ENCODE measurements at regions not wholly inside any gene's neighbourhood (a gene's known extent, or its start where the extent isn't known, plus 50 kb on each side); places are given as distances from the start of the nearest gene placed in this dataset.
A peak's percentile ranks its signal among the peaks of the same experiment; 100 is the strongest.
"Not testable (repeated sequence)": the region's sequence is repeated elsewhere in the genome, so short reads cannot be mapped to it uniquely, and the experiment has no call there.

- no peak for DNase-seq
Measured at GRCh38 chr5:115751176-115751575, 65.3 kb downstream of the CDO1 start.

GRCh38 chr5:115749016-115749415, 67.4 kb downstream of the CDO1 start:
- DNase-seq = no peak

DNA sequence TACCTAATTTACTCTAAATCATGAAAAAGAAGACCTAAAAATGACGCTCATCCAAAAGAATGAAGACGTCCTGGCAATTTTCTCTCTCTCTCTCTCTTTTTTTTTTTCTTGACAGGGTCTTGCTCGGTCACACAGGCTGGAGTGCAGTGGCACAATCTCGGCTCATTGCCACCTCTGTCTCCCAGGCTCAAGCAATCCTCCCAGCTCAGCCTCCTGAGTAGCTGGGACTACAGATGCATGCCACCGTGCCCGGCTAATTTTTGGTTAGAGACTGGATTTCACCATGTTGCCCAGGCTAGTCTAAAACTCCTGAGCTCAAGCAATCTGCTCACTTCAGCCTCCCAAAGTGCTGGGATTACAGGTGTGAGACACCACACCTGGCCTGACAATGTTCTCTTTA, 77.2 kb downstream of the CDO1 start:
- DNase-seq = not testable (repeated sequence)

GRCh38 chr5:115738830-115739229, 77.6 kb downstream of the CDO1 start:
- no peak for DNase-seq

- DNase-seq = no peak
Measured at GRCh38 chr5:115737452-115737851, 79.0 kb downstream of the CDO1 start.

DNA sequence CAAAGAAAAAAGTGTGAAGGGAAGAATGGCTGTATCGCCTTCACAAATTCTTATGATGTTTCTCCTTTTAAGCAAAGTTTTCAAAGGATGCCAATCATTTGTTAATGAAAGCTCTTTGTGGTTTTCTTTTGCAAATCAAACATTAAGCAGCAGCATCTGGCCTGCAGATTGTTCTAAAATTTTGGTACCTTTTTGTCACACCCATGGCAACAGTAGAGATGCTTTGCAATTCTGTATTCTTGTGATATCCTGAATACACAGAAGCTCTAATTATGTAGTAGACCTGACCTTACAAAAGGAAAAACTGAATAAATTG, 79.8 kb downstream of the CDO1 start:
- DNase-seq = no peak

GRCh38 chr5:115736004-115736689, 80.3 kb downstream of the CDO1 start:
- DNase-seq = no peak

GRCh38 chr5:115735108-115735998, 81.1 kb downstream of the CDO1 start:
- no peak for DNase-seq

- no peak for DNase-seq
Measured at GRCh38 chr5:115733607-115734006, 82.9 kb downstream of the CDO1 start.

DNA sequence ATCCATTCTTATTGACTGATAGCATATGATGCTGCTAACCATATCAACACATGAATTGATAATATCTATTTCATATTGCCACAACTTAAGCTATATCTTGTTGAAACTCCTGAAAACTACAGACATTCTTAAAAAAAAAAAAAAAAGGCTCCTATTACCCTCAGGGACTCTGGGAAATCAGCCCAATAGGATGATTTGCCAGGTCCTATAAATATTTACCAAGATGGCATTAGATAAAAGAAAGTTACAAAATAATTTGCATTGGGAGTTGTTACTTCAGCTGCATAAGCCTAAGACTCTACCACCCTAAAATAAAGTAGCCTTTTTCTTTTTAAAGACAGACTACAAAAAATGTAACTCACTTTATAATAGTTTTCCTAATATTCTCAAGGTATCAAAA, 84.4 kb downstream of the CDO1 start:
- DNase-seq = no peak

- DNase-seq = no peak
Measured at GRCh38 chr5:115725522-115725921, 90.9 kb downstream of the CDO1 start.

DNA sequence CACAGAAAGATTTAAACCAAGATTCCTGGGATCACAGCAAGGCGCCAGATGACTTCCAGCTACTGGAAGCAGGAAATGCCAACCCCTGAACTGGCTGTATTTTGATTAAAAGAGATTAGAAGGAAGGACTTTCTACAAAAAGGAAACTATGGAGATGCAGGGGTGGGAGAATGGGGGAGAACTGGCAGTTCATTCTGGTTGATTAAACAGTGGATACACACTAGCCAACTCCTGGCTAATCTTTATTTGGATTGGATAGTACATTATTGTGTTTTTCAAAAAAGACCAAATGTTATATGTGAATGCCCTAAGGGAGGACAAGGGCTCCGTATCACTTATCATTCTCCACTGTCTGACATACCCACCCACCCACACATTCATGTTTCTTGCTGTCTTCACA, 93.2 kb downstream of the CDO1 start:
- DNase-seq = no peak

- DNase-seq = no peak
Measured at GRCh38 chr5:115720888-115721287, 95.1 kb upstream of the TMED7 start.

- peak; percentile 75 for DNase-seq
Measured at GRCh38 chr5:115718927-115719326, 93.1 kb upstream of the TMED7 start.

DNA sequence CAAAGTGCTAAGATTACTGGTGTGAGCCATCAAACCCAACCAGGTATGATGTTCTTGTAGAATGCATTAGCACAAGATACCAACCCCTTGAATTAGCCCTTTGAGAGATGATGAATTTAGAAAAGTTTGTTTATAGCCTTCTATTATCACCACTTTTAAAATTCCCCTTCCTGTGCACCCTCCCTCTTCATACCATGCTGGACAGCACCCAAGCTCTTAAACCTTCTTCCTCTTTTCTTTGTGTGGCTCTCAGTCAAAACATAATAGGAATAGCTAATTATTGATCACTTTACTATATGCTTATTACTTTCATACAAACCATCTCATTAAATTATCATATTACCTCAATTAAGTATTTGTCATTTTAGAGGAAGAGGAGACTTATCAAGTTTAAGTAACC, 87.6 kb upstream of the TMED7 start:
- DNase-seq = no peak

DNA sequence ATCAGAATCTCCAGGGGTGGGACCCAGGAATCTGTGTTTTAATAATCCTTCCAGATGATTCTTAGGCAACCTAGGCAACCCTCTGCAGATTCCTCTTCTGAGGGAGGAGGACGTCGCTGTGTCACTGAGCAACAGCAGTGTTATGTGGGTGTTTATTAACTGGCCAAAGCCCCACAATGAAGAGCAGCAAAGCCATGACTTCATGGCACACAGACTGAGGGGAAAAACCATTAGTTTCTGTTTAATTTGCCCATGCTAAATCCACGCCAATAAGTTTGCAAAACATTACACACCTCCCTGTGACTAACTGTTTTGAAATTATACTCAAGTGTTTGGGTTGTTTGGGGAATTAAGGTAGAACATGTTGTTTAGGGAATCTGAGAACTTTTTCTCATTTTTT, 83.7 kb upstream of the TMED7 start:
- DNase-seq = no peak

- DNase-seq = no peak
Measured at GRCh38 chr5:115708819-115709477, 83.1 kb upstream of the TMED7 start.

DNA sequence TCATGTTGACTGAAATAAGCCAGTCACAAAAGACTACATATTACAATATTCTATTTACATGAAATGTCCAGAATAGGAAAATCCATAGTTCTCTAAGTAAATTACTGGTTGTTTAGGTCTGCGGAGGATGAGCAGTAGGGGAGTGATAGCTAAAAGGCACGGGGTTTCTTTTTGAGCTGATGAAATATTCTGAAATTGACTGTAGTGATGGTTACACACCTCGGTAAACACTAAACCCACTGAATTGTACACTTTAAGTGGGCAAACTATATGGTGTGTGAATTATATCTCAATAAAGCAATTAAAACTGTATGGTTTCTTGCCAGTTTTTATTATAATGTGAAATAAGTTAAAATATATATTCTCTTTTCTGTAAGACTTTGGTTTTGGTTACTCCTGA, 77.7 kb upstream of the TMED7 start:
- no peak for DNase-seq

DNA sequence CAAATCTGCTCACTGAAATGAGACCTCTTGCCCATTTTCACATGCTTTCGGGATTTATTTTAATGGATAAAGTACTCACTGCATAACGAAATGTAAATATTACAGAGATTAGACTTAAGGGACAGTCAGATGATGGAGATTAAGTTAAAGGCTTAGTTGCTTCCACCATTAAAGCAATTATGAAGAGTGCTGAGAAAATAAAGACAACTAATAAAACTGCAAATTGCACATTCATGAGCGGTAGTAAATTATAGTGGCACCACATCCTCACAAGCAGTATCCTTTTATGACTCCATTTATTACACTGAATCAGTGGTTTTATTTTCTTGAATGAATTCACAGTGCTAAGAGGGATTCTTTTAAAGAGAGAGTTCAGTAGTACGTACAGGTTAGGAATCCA, 76.2 kb upstream of the TMED7 start:
- no peak for DNase-seq

- DNase-seq = no peak
Measured at GRCh38 chr5:115699967-115700366, 74.1 kb upstream of the TMED7 start.

DNA sequence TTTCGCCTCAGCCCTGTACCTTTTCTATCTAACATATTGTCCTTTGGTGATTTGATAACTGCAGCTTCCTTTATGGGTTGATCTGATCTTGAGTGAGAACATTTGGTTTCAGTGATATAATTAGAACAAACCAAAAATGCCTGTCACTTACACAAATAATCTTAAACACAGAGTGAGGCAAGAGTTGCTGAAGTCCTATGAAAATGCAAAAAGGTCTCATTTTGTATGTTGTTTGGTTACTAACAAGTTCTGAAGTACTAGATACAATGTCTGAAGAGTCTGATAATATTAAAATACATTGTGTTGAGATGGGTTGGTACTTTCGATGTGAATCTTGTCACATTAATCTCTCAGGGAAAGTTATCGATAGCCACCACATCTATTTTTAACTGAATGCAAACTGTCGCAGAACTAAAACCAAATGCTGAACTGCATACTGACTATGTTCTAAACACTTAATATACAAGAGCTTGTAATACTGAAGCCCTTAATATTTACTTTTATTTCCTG, 70.4 kb upstream of the TMED7 start:
- DNase-seq = no peak

DNA sequence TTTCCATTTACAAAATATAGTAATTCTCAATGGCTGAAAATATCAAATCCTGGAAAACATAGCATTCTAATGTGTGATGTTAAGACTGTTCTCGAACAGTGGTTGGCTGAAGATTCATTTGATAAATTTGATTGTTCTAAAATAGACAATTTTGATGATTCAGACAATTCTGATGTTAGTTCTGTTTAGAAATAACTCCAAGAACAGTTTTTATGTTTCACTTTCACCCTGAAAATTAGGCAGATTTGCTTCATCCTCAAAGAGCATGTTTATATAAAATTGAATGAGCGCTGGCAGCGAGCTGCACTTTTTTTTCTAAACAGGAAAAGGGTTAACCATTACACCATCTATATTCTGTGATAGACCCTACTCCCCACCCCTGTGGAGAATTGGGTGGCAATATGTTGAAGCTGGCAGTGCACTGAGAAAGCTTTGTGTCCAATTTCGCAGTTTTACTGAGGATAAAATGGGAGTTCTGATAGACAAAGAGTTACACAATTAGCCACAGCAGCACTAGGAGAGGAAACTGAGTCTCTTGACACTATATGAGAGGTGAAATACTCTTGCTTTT, 69.6 kb upstream of the TMED7 start:
- no peak for DNase-seq

Data from muscle of arm (tissue), 1 donor.